Liver (tissue), 8 donors: ENCODE measurements at regions not wholly inside any gene's neighbourhood (a gene's known extent, or its start where the extent isn't known, plus 50 kb on each side); places are given as distances from the start of the nearest gene placed in this dataset.

ENCODE experiments used
- DNase-seq: peaks from one replicate; pipeline ENCODE4 v3.0.0-alpha.2; 2017; ENCODE audit warnings: low spot score
- H3K27ac ChIP-seq, 2 donors: one replicate each; pipeline ENCODE4 v1.7.0; 2013; ENCODE audit warnings: inconsistent platforms in 2 of 2, low read length in 2 of 2, control low read depth in 1 of 2, low read depth in 1 of 2, mild to moderate bottlenecking in 1 of 2
- H3K27me3 ChIP-seq, 4 donors: one replicate each; pipeline versions ENCODE4 v1.6.1 to v1.7.0; 2013; ENCODE audit warnings: low read length in 3 of 4, inconsistent platforms in 1 of 4, mild to moderate bottlenecking in 1 of 4, moderate library complexity in 1 of 4; ENCODE audit not compliant: control insufficient read depth in 4 of 4, insufficient read depth in 4 of 4
- H3K36me3 ChIP-seq, 4 donors: one replicate each; pipeline versions ENCODE4 v1.6.1 to v1.7.0; 2013; ENCODE audit warnings: low read length in 3 of 4, mild to moderate bottlenecking in 3 of 4, low read depth in 1 of 4, moderate library complexity in 1 of 4; ENCODE audit not compliant: control insufficient read depth in 4 of 4, insufficient read depth in 3 of 4
- H3K4me1 ChIP-seq, 4 donors: one replicate each; pipeline versions ENCODE4 v1.6.1 to v1.7.0; 2013; ENCODE audit warnings: low read length in 3 of 4, mild to moderate bottlenecking in 3 of 4, moderate library complexity in 1 of 4; ENCODE audit not compliant: control insufficient read depth in 4 of 4, insufficient read depth in 4 of 4
- H3K4me3 ChIP-seq, 3 donors: one replicate each; pipeline versions ENCODE4 v1.6.1 to v1.7.0; 2013; ENCODE audit warnings: low read length in 3 of 3, control low read depth in 1 of 3, low read depth in 1 of 3, mild to moderate bottlenecking in 1 of 3
- H3K9ac ChIP-seq, 2 donors: one replicate each; pipeline ENCODE4 v1.7.0; 2013; ENCODE audit warnings: low read length in 2 of 2, mild to moderate bottlenecking in 2 of 2, moderate library complexity in 2 of 2, control low read depth in 1 of 2, low read depth in 1 of 2
- H3K9me3 ChIP-seq, 4 donors: one replicate each; pipeline versions ENCODE4 v1.6.1 to v1.7.0; 2013; ENCODE audit warnings: low read length in 3 of 4; ENCODE audit not compliant: control insufficient read depth in 4 of 4
- ATF3 ChIP-seq: IDR thresholded peaks from 2 replicates; pipeline ENCODE4 v1.6.1; 2016; ENCODE audit warnings: antibody characterized with exemption
- CTCF ChIP-seq: fragments of 150-350 bp; IDR thresholded peaks from 2 replicates; pipeline ENCODE4 v1.5.1; 2017; ENCODE audit warnings: improper control_type of control experiment, low read depth, low read length; ENCODE audit not compliant: missing input control
- EGR1 ChIP-seq, 2 donors: IDR thresholded peaks; 2 replicates each; pipeline ENCODE4 v1.6.1; 2016 to 2018; ENCODE audit warnings: antibody characterized with exemption in 2 of 2, low read depth in 2 of 2
- FOXA1 ChIP-seq: IDR thresholded peaks from 2 replicates; pipeline ENCODE4 v1.6.1; 2016; ENCODE audit warnings: antibody characterized with exemption
- FOXA2 ChIP-seq: IDR thresholded peaks from 2 replicates; pipeline ENCODE4 v1.6.1; 2016; ENCODE audit warnings: antibody characterized with exemption
- GABPA ChIP-seq, 2 donors: IDR thresholded peaks in 1 of 2; conservative IDR thresholded peaks in 1 of 2; 2 replicates each; pipeline ENCODE4 v1.6.1; 2016; ENCODE audit warnings: antibody characterized with exemption in 2 of 2, mild to moderate bottlenecking in 1 of 2, moderate library complexity in 1 of 2
- HNF4A ChIP-seq, 2 donors: conservative IDR thresholded peaks; 2 replicates each; pipeline ENCODE4 v1.6.1; 2016; ENCODE audit warnings: antibody characterized with exemption in 2 of 2, mild to moderate bottlenecking in 2 of 2
- HNF4G ChIP-seq: IDR thresholded peaks from 2 replicates; pipeline ENCODE4 v1.6.1; 2016; ENCODE audit warnings: antibody characterized with exemption
- JUND ChIP-seq, 2 donors: IDR thresholded peaks; 2 replicates each; pipeline ENCODE4 v1.6.1; 2016; ENCODE audit warnings: antibody characterized with exemption in 2 of 2
- MAX ChIP-seq: IDR thresholded peaks from 2 replicates; pipeline ENCODE4 v1.6.1; 2016; ENCODE audit warnings: antibody characterized with exemption
- NR2F2 ChIP-seq: IDR thresholded peaks from 2 replicates; pipeline ENCODE4 v1.6.1; 2016; ENCODE audit warnings: antibody characterized with exemption
- RAD21 ChIP-seq, 2 donors: IDR thresholded peaks; 2 replicates each; pipeline ENCODE4 v1.6.1; 2016; ENCODE audit warnings: antibody characterized with exemption in 2 of 2, mild to moderate bottlenecking in 2 of 2
- REST ChIP-seq: IDR thresholded peaks from 2 replicates; pipeline ENCODE4 v1.6.1; 2016; ENCODE audit warnings: antibody characterized with exemption, mild to moderate bottlenecking
- RXRA ChIP-seq, 2 donors: IDR thresholded peaks; 2 replicates each; pipeline ENCODE4 v1.6.1; 2017 to 2018; ENCODE audit warnings: antibody characterized with exemption in 2 of 2, mild to moderate bottlenecking in 1 of 2
- SP1 ChIP-seq: IDR thresholded peaks from 2 replicates; pipeline ENCODE4 v1.6.1; 2018; ENCODE audit warnings: antibody characterized with exemption, mild to moderate bottlenecking
- TAF1 ChIP-seq: conservative IDR thresholded peaks from 2 replicates; pipeline ENCODE4 v1.6.1; 2016; ENCODE audit warnings: antibody characterized with exemption, mild to moderate bottlenecking
- YY1 ChIP-seq: IDR thresholded peaks from 2 replicates; pipeline ENCODE4 v1.6.1; 2016; ENCODE audit warnings: antibody characterized with exemption, mild to moderate bottlenecking
- ZBTB33 ChIP-seq: IDR thresholded peaks from 2 replicates; pipeline ENCODE4 v1.6.1; 2016; ENCODE audit warnings: antibody characterized with exemption
- WGBS: extraction: QIAGEN DNeasy Blood & Tissue Kit; methylation state at CpG from one replicate; pipeline ENCODE4 v1.1.7; 2013; 5-methylcytosine and 5-hydroxymethylcytosine counted together
- donor health status: healthy.
- donor health status: healthy.
- donor health status: healthy.
- donor health status: healthy.
- donor health status: healthy.

- TF ChIP-seq NR2F2: no peak
- no peak for TF ChIP-seq FOXA2
- no peak for TF ChIP-seq EGR1 (IDR thresholded peaks at IDR 0.05; ENCODE audit: low read depth in 2 of 2)
- TF ChIP-seq SP1: no peak
- no peak for TF ChIP-seq GABPA (IDR thresholded peaks at IDR 0.05 in 1 of 2, conservative IDR thresholded peaks at IDR 0.05 in 1 of 2)
- TF ChIP-seq RXRA (IDR thresholded peaks at IDR 0.05): no peak
- no peak for TF ChIP-seq REST
- no peak for TF ChIP-seq HNF4G
- no peak for TF ChIP-seq HNF4A (conservative IDR thresholded peaks at IDR 0.05)
- TF ChIP-seq JUND (IDR thresholded peaks at IDR 0.05): no peak
- no peak for TF ChIP-seq TAF1
- no peak for TF ChIP-seq FOXA1
- TF ChIP-seq MAX: no peak
- TF ChIP-seq ZBTB33: no peak
- no peak for TF ChIP-seq YY1
- no peak for TF ChIP-seq ATF3
- TF ChIP-seq RAD21 (IDR thresholded peaks at IDR 0.05): no peak
- TF ChIP-seq CTCF: no peak
- no peaks in the 10 kb centered on the region for H3K4me1 ChIP-seq
- H3K9me3 ChIP-seq: no peaks in the 10 kb centered on the region
- H3K9ac ChIP-seq: no peak overlapping the region
- no peaks in the 10 kb centered on the region for H3K36me3 ChIP-seq
- 81% methylated on average over 2 of the region's 2 CpGs for WGBS
- H3K27ac ChIP-seq: no peak overlapping the region
- no peaks in the 10 kb centered on the region for H3K27me3 ChIP-seq
- H3K4me3 ChIP-seq: no peak overlapping the region
- DNase-seq: no peak
These were observed 174.0 kb downstream of the ARL4C start for GRCh38 chr2:234322766-234323465.
